Gastrocnemius medialis (tissue), 4 donors: ENCODE measurements at regions not wholly inside any gene's neighbourhood (a gene's known extent, or its start where the extent isn't known, plus 50 kb on each side); places are given as distances from the start of the nearest gene placed in this dataset.

ENCODE experiments used
- CTCF ChIP-seq, 5 experiments: fragments of 450-650 bp in 3 of 5; fragments of 200-600 bp in 2 of 5; sonication (generic) in 2 of 5; IDR thresholded peaks in 4 of 5; conservative IDR thresholded peaks in 1 of 5; 1 replicate in 4 of 5; 2 replicates in 1 of 5; pipeline ENCODE4 v1.5.1; 2016 to 2019; ENCODE audit warnings: antibody characterized with exemption in 5 of 5, mild to moderate bottlenecking in 3 of 5, moderate library complexity in 3 of 5
- POLR2A ChIP-seq, 2 donors: fragments of 450-650 bp; IDR thresholded peaks; one replicate each; pipeline ENCODE4 v1.6.1; 2017; ENCODE audit warnings: antibody characterized with exemption in 2 of 2, mild to moderate bottlenecking in 2 of 2, moderate library complexity in 2 of 2

GRCh38 chr3:30226601-30227151 lies 379.7 kb upstream of the TGFBR2 start:
- TF ChIP-seq CTCF (IDR thresholded peaks at IDR 0.05 in 4 of 5, conservative IDR thresholded peaks at IDR 0.05 in 1 of 5) (no peak), POLR2A (IDR thresholded peaks at IDR 0.05) (no peak)
